NCI-H2227 treated with DMSO at 0.1 percent for 48 hours (cell line): ENCODE measurements at regions not wholly inside any gene's neighbourhood (a gene's known extent, or its start where the extent isn't known, plus 50 kb on each side); places are given as distances from the start of the nearest gene placed in this dataset.
A peak's percentile ranks its signal among the peaks of the same experiment; 100 is the strongest.

Experiments used
- DNase-seq: peaks from one replicate; lab custom pipeline; 2025; lab: John Stamatoyannopoulos, UW

- DNase-seq: peak; percentile 26
These were observed 381.5 kb downstream of the TFAP2A start for GRCh38 chr6:10033223-10033829.

GRCh38 chr6:10031617-10032016 lies 383.3 kb downstream of the TFAP2A start:
- DNase-seq: no peak

- DNase-seq: no peak
These were observed 383.8 kb downstream of the TFAP2A start for GRCh38 chr6:10030942-10031537.

GRCh38 chr6:10028222-10028621 lies 386.7 kb downstream of the TFAP2A start:
- DNase-seq: no peak

- no peak for DNase-seq
These were observed 395.0 kb downstream of the TFAP2A start for GRCh38 chr6:10019851-10020250.

GRCh38 chr6:10014557-10014956 lies 400.3 kb downstream of the TFAP2A start:
- DNase-seq: no peak

- no peak for DNase-seq
These were observed 414.3 kb downstream of the TFAP2A start for GRCh38 chr6:10000551-10000950.

- no peak for DNase-seq
These were observed 415.1 kb downstream of the TFAP2A start for GRCh38 chr6:9999796-10000195.

GRCh38 chr6:9986273-9986672 lies 428.6 kb downstream of the TFAP2A start:
- DNase-seq: no peak

- DNase-seq: no peak
These were observed 429.4 kb downstream of the TFAP2A start for GRCh38 chr6:9985481-9985880.

- DNase-seq: no peak
These were observed 430.3 kb downstream of the TFAP2A start for GRCh38 chr6:9984607-9985006.

- DNase-seq: no peak
These were observed 431.7 kb downstream of the TFAP2A start for GRCh38 chr6:9983168-9983567.

- no peak for DNase-seq
These were observed 432.7 kb downstream of the TFAP2A start for GRCh38 chr6:9982215-9982614.

GRCh38 chr6:9979996-9980395 lies 434.9 kb downstream of the TFAP2A start:
- DNase-seq: no peak

GRCh38 chr6:9978480-9978879 lies 436.4 kb downstream of the TFAP2A start:
- no peak for DNase-seq

- DNase-seq: no peak
These were observed 437.5 kb downstream of the TFAP2A start for GRCh38 chr6:9977411-9977810.

- DNase-seq: no peak
These were observed 453.2 kb downstream of the TFAP2A start for GRCh38 chr6:9961646-9962045.

- no peak for DNase-seq
These were observed 457.6 kb downstream of the TFAP2A start for GRCh38 chr6:9957215-9957759.

GRCh38 chr6:9948678-9949077 lies 466.2 kb downstream of the TFAP2A start:
- DNase-seq: no peak

GRCh38 chr6:9943986-9944385 lies 470.9 kb downstream of the TFAP2A start:
- DNase-seq: no peak

GRCh38 chr6:9943026-9943425 lies 471.8 kb downstream of the TFAP2A start:
- DNase-seq: no peak

GRCh38 chr6:9942131-9942530 lies 472.7 kb downstream of the TFAP2A start:
- DNase-seq: no peak

GRCh38 chr6:9938801-9939200 lies 476.1 kb downstream of the TFAP2A start:
- DNase-seq: no peak
